Lower leg skin (tissue), 3 donors: ENCODE measurements at regions not wholly inside any gene's neighbourhood (a gene's known extent, or its start where the extent isn't known, plus 50 kb on each side); places are given as distances from the start of the nearest gene placed in this dataset.

ENCODE experiments used
- CTCF ChIP-seq, 3 donors: fragments of 450-650 bp; IDR thresholded peaks; one replicate each; pipeline ENCODE4 v1.5.1; 2016; ENCODE audit warnings: antibody characterized with exemption in 3 of 3, mild to moderate bottlenecking in 3 of 3, moderate library complexity in 2 of 3
- POLR2A ChIP-seq, 2 donors: fragments of 450-650 bp; IDR thresholded peaks; one replicate each; pipeline ENCODE4 v1.6.1; 2016 to 2017; ENCODE audit warnings: antibody characterized with exemption in 2 of 2, mild to moderate bottlenecking in 1 of 2, moderate library complexity in 1 of 2

- TF ChIP-seq CTCF (IDR thresholded peaks at IDR 0.05) (no peak), POLR2A (IDR thresholded peaks at IDR 0.05) (no peak)
Observed at GRCh38 chr12:4979737-4980136, 63.9 kb upstream of the KCNA5 start.
